CD14-positive monocyte (primary cell): ENCODE measurements at regions not wholly inside any gene's neighbourhood (a gene's known extent, or its start where the extent isn't known, plus 50 kb on each side); places are given as distances from the start of the nearest gene placed in this dataset.

ENCODE experiments used
- DNase-seq, 3 donors: peaks; one replicate each; pipeline ENCODE4 v3.0.0-alpha.2; 2011 to 2022
- H2AFZ ChIP-seq: 2 replicates; pipeline ENCODE4 v1.6.0; 2012; ENCODE audit warnings: mild to moderate bottlenecking, low read depth, low read length, inconsistent platforms; ENCODE audit not compliant: insufficient read depth, poor library complexity, severe bottlenecking
- H3K27ac ChIP-seq, 2 donors: 1 replicate in 1 of 2; 2 replicates in 1 of 2; pipeline ENCODE4 v1.5.1; 2012 to 2013; ENCODE audit warnings: low read length in 2 of 2, control low read depth in 1 of 2, inconsistent platforms in 1 of 2, low read depth in 1 of 2, mild to moderate bottlenecking in 1 of 2
- H3K27me3 ChIP-seq, 2 donors: one replicate each; pipeline versions ENCODE4 v1.6.0 to v1.6.1; 2011 to 2013; ENCODE audit warnings: low read length in 2 of 2; ENCODE audit not compliant: control insufficient read depth in 2 of 2, insufficient read depth in 2 of 2
- H3K36me3 ChIP-seq, 2 donors: replicated peaks in 1 of 2; 1 replicate in 1 of 2; 2 replicates in 1 of 2; pipeline versions ENCODE4 v1.5.1 to v1.6.1; 2012 to 2013; ENCODE audit warnings: low read length in 2 of 2, control low read depth in 1 of 2, inconsistent platforms in 1 of 2, mild to moderate bottlenecking in 1 of 2; ENCODE audit not compliant: insufficient read depth in 2 of 2, control insufficient read depth in 1 of 2
- H3K4me1 ChIP-seq, 2 donors: 1 replicate in 1 of 2; 2 replicates in 1 of 2; pipeline versions ENCODE4 v1.5.1 to v1.6.1; 2012 to 2013; ENCODE audit warnings: low read length in 2 of 2, control low read depth in 1 of 2, inconsistent platforms in 1 of 2, mild to moderate bottlenecking in 1 of 2, moderate library complexity in 1 of 2; ENCODE audit not compliant: insufficient read depth in 2 of 2, control insufficient read depth in 1 of 2
- H3K4me2 ChIP-seq: replicated peaks from 2 replicates; pipeline ENCODE3; 2012; ENCODE audit warnings: low read length, moderate library complexity, mild to moderate bottlenecking; ENCODE audit not compliant: poor library complexity, severe bottlenecking; ENCODE audit errors: extremely low read depth
- H3K4me3 ChIP-seq, 3 experiments: fragments of 200-600 bp in 1 of 3; sonication (generic) in 1 of 3; replicated peaks in 1 of 3; 1 replicate in 2 of 3; 2 replicates in 1 of 3; pipeline ENCODE4 v1.5.1; 2011 to 2013; ENCODE audit warnings: low read length in 3 of 3, mild to moderate bottlenecking in 3 of 3, control low read depth in 2 of 3, low read depth in 2 of 3, inconsistent platforms in 1 of 3, moderate library complexity in 1 of 3
- H3K79me2 ChIP-seq: 2 replicates; pipeline ENCODE4 v1.6.0; 2012; ENCODE audit warnings: mild to moderate bottlenecking, control low read depth, inconsistent platforms, low read length, moderate library complexity; ENCODE audit not compliant: insufficient read depth
- H3K9ac ChIP-seq: 2 replicates; pipeline ENCODE4 v1.6.0; 2017; ENCODE audit warnings: low read length, mild to moderate bottlenecking; ENCODE audit not compliant: insufficient read depth, poor library complexity, severe bottlenecking
- H3K9me3 ChIP-seq, 2 donors: replicated peaks in 1 of 2; 1 replicate in 1 of 2; 2 replicates in 1 of 2; pipeline versions ENCODE4 v1.5.1 to v1.6.1; 2012 to 2013; ENCODE audit warnings: low read length in 2 of 2, control low read depth in 1 of 2; ENCODE audit not compliant: control insufficient read depth in 1 of 2, insufficient read depth in 1 of 2
- H4K20me1 ChIP-seq: 2 replicates; pipeline ENCODE4 v1.6.0; 2012; ENCODE audit warnings: mild to moderate bottlenecking, low read length, control low read depth, moderate library complexity; ENCODE audit not compliant: insufficient read depth
- H3K27ac Mint-ChIP-seq, 7 donors: one replicate each; pipeline ENCODE4 v1.8.0; 2020; ENCODE audit warnings: mild to moderate bottlenecking in 7 of 7, mixed read lengths in 7 of 7, moderate library complexity in 6 of 7, inconsistent platforms in 2 of 7
- H3K27me3 Mint-ChIP-seq, 3 donors: one replicate each; pipeline ENCODE4 v1.8.0; 2021 to 2022; ENCODE audit warnings: low read depth in 3 of 3, mild to moderate bottlenecking in 3 of 3, mixed read lengths in 3 of 3, moderate library complexity in 3 of 3, inconsistent platforms in 1 of 3
- H3K36me3 Mint-ChIP-seq, 2 donors: one replicate each; pipeline ENCODE4 v1.8.0; 2020; ENCODE audit warnings: mixed read lengths in 2 of 2, inconsistent platforms in 1 of 2, mild to moderate bottlenecking in 1 of 2
- H3K4me1 Mint-ChIP-seq: one replicate; pipeline ENCODE4 v1.8.0; 2020; ENCODE audit warnings: mild to moderate bottlenecking, mixed read lengths
- H3K4me3 Mint-ChIP-seq, 2 donors: one replicate each; pipeline ENCODE4 v1.8.0; 2020; ENCODE audit warnings: mild to moderate bottlenecking in 2 of 2, mixed read lengths in 2 of 2, moderate library complexity in 1 of 2
- H3K9me3 Mint-ChIP-seq, 7 donors: one replicate each; pipeline ENCODE4 v1.8.0; 2020 to 2022; ENCODE audit warnings: mixed read lengths in 7 of 7, mild to moderate bottlenecking in 6 of 7, moderate library complexity in 6 of 7, inconsistent platforms in 2 of 7
- CTCF ChIP-seq: fragments of 200-600 bp; IDR thresholded peaks from one replicate; pipeline ENCODE4 v1.8.0; 2022; ENCODE audit warnings: antibody characterized with exemption, mild to moderate bottlenecking
- WGBS: methylation state at CpG from one replicate; pipeline ENCODE4 v1.1.5; 2013; ENCODE audit warnings: missing lambda C conversion rate; ENCODE audit not compliant: insufficient coverage; 5-methylcytosine and 5-hydroxymethylcytosine counted together
- intact Hi-C, 2 donors: fragments of 100-400 bp; cut with micrococcal nuclease; formaldehyde crosslinking; loops; one replicate each; pipeline versions ENCODE4 v1.15.0 to v1.15.1; 2023

GRCh38 chr7:84720456-84721097 lies 466.3 kb downstream of the SEMA3D start:
- Mint-ChIP-seq H3K4me3 (no peak overlapping the region), H3K9me3 (peaks cover 0 to 14% (median 8%) of the 10 kb centered on the region in 7 donors), H3K4me1 (no peaks in the 10 kb centered on the region), H3K27ac (no peak overlapping the region), H3K27me3 (no peaks in the 10 kb centered on the region), H3K36me3 (no peaks in the 10 kb centered on the region)
- Histone ChIP-seq H3K79me2 (no peaks in the 10 kb centered on the region), H3K9ac (no peak overlapping the region), H3K36me3 (no peaks in the 10 kb centered on the region), H2AFZ (no peak overlapping the region), H3K27ac (no peak overlapping the region), H3K4me3 (no peak overlapping the region), H3K4me1 (no peaks in the 10 kb centered on the region), H4K20me1 (no peaks in the 10 kb centered on the region), H3K27me3 (no peaks in the 10 kb centered on the region), H3K9me3 (peaks cover 8 to 14% of the 10 kb centered on the region in 2 donors), H3K4me2 (no peak overlapping the region)
- no peak for DNase-seq
- TF ChIP-seq CTCF = no peak
- intact Hi-C loops = no loop called here

GRCh38 chr7:84714765-84715164 lies 472.1 kb downstream of the SEMA3D start:
- H3K4me3 Mint-ChIP-seq = no peak overlapping the region
- Histone ChIP-seq H3K36me3 (no peaks in the 10 kb centered on the region), H2AFZ (no peak overlapping the region), H3K27ac (no peak overlapping the region), H3K9ac (no peak overlapping the region), H3K4me1 (no peaks in the 10 kb centered on the region), H3K79me2 (no peaks in the 10 kb centered on the region), H4K20me1 (no peaks in the 10 kb centered on the region), H3K9me3 (no peaks in the 10 kb centered on the region), H3K4me3 (no peak overlapping the region), H3K27me3 (no peaks in the 10 kb centered on the region), H3K4me2 (no peak overlapping the region)
- no peaks in the 10 kb centered on the region for H3K4me1 Mint-ChIP-seq
- no peak overlapping the region for H3K27ac Mint-ChIP-seq
- H3K27me3 Mint-ChIP-seq = no peaks in the 10 kb centered on the region
- WGBS = 75% methylated on average over 4 of the region's 4 CpGs
- H3K9me3 Mint-ChIP-seq = peaks cover 0 to 3% (median 0%) of the 10 kb centered on the region in 7 donors
- no peak for DNase-seq
- no peaks in the 10 kb centered on the region for H3K36me3 Mint-ChIP-seq
- TF ChIP-seq CTCF = no peak
- intact Hi-C loops = no loop called here
